ENCODE measurements at regions not wholly inside any gene's neighbourhood (a gene's known extent, or its start where the extent isn't known, plus 50 kb on each side); places are given as distances from the start of the nearest gene placed in this dataset.

DNA sequence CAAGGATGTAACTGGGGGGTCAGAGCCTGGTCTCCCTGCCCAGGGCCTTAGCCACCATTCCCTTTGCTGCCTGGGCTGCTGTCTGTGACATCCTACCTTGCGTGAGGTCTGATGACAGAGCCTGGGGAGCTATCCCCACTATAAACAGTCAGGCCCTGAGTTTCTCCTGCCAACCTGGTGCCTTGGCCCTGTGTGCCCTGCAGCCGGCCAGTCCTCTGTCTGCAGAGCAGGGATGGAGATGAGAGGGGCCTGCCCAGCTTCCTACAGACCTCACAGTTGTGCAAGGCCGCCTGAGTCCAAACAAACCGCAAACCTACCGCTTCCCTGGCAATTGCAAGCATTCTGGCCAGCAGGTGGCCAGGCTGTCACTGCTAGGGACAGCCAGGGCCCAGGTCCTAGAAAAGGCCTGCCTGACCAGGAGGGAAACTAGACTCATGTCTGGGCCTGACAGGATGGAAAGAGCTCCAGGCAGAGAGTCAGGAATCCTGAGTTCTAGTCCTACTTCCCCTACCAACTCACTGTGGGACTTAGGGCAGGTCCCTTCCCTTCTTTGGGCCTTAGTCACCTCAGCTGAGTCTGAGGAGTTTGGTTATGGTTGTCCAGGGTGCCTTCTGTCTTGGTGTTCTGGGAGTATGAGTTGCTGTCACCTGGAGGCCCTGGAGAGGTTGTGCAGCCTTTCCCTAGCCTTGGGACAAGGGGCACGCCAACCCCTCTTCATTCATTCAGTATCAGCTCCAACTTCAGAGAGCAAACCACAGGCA lies 86.2 kb downstream of the VEGFA start:
- H3K9ac ChIP-seq (ENCODE audit: insufficient read depth, low read depth, low read length): no peak overlapping the region
- ChIA-PET CTCF (ENCODE audit: low intra/inter-chr PET ratio, low total read pairs) (interaction anchor here (0.9 to 2.8 kb wide), 8 partner anchors 59 to 223 kb away, joined by 3 to 44 read pairs (median 4); no protein-coding TSS in a partner anchor), POLR2A (interaction anchor here (0.9 to 1.6 kb wide), 4 partner anchors 9 to 98 kb away, joined by 3 to 9 read pairs (median 6); partner anchors contain the start of gene VEGFA)
- no peaks in the 10 kb centered on the region for H4K20me1 ChIP-seq (ENCODE audit: insufficient read depth, low read length)
- peak overlapping the region; percentile 48 for H3K4me2 ChIP-seq (ENCODE audit: low read depth, low read length)
- peaks cover 85% of the 10 kb centered on the region for H3K4me1 ChIP-seq (ENCODE audit: insufficient read depth, low read length)
- H3K4me3 ChIP-seq (replicated peaks in 1 of 3; ENCODE audit: insufficient read depth in 1 of 3, low read depth in 2 of 3, low read length in 3 of 3): no peak overlapping the region
- FAIRE-seq: peak; percentile 94
- no peaks in the 10 kb centered on the region for H3K36me3 ChIP-seq (replicated peaks in 1 of 2; ENCODE audit: control insufficient read depth in 1 of 2, insufficient read depth in 2 of 2, low read length in 2 of 2)
- no TSS peak for BruUV-seq (replicated peaks)
- in situ Hi-C loops (cut with HindIII; ENCODE audit: extremely low pct_ligation_motif_present, low pct_unique_long_range_greater_than_20kb) (loop anchor here (5.0 kb wide), 1 partner anchor 221 kb away; no protein-coding TSS in a partner anchor), intact Hi-C loops (cut with micrococcal nuclease; ENCODE audit: unreplicated experiment) (loop anchor here (1.0 to 5.0 kb wide), 5 partner anchors 36 to 223 kb away; partner anchors contain the start of gene VEGFA)
- H3K27me3 ChIP-seq (ENCODE audit: control insufficient read depth in 1 of 2, insufficient read depth in 2 of 2, low read length in 2 of 2): peaks cover 3 to 4% of the 10 kb centered on the region in 2 experiments; a peak in 1 of 5 replicates
- H2AFZ ChIP-seq (ENCODE audit: low read length): no peak overlapping the region
- no peaks in the 10 kb centered on the region for H3K9me3 ChIP-seq (ENCODE audit: low read length)
- H3K27ac ChIP-seq (ENCODE audit: extremely low read length, insufficient read depth, low read length): no peak overlapping the region
- DNase-seq (ENCODE audit: low spot score): peak; percentile 86
- peak; percentile 91 for ATAC-seq
- no peaks in the 10 kb centered on the region for H3K79me2 ChIP-seq (ENCODE audit: insufficient read depth, low read length)
- WGBS (ENCODE audit: low lambda C conversion rate): 2% methylated on average over 4 of the region's 6 CpGs
- TF ChIP-seq, protein P1, sequence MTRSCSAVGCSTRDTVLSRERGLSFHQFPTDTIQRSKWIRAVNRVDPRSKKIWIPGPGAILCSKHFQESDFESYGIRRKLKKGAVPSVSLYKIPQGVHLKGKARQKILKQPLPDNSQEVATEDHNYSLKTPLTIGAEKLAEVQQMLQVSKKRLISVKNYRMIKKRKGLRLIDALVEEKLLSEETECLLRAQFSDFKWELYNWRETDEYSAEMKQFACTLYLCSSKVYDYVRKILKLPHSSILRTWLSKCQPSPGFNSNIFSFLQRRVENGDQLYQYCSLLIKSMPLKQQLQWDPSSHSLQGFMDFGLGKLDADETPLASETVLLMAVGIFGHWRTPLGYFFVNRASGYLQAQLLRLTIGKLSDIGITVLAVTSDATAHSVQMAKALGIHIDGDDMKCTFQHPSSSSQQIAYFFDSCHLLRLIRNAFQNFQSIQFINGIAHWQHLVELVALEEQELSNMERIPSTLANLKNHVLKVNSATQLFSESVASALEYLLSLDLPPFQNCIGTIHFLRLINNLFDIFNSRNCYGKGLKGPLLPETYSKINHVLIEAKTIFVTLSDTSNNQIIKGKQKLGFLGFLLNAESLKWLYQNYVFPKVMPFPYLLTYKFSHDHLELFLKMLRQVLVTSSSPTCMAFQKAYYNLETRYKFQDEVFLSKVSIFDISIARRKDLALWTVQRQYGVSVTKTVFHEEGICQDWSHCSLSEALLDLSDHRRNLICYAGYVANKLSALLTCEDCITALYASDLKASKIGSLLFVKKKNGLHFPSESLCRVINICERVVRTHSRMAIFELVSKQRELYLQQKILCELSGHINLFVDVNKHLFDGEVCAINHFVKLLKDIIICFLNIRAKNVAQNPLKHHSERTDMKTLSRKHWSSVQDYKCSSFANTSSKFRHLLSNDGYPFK (CRISPR knock-in tag; IDR thresholded peaks at IDR 0.05; ENCODE audit: borderline replicate concordance): peak; percentile 73
- TF ChIP-seq PITX1 (CRISPR knock-in tag; IDR thresholded peaks at IDR 0.05): 0 out of 2 replicates have a peak, but pooled peaks have one; percentile 19
- TF ChIP-seq ZNF766 (CRISPR knock-in tag; IDR thresholded peaks at IDR 0.05; ENCODE audit: borderline replicate concordance): no peak
- TF ChIP-seq RBM39 (IDR thresholded peaks at IDR 0.05; ENCODE audit: low read depth, low read length, poor library complexity, severe bottlenecking): peak; percentile 65
- no peak for TF ChIP-seq LCORL (IDR thresholded peaks at IDR 0.05)
- peak; percentile 97 for TF ChIP-seq LCORL (CRISPR knock-in tag; IDR thresholded peaks at IDR 0.05)
- peak; percentile 47; the same call in 1 of the 2 replicates for TF ChIP-seq CCDC6 (CRISPR knock-in tag; IDR thresholded peaks at IDR 0.05)
- TF ChIP-seq DMTF1 (CRISPR knock-in tag; IDR thresholded peaks at IDR 0.05): no peak
- TF ChIP-seq ZNF225 (CRISPR knock-in tag; IDR thresholded peaks at IDR 0.05): peak; percentile 74
- 0 out of 2 replicates have a peak, but pooled peaks have one; percentile 50 for TF ChIP-seq ZNF572 (CRISPR knock-in tag; IDR thresholded peaks at IDR 0.05)
- no peak for TF ChIP-seq IKZF1 (IDR thresholded peaks at IDR 0.05)
- TF ChIP-seq IKZF5 (CRISPR knock-in tag; IDR thresholded peaks at IDR 0.05): peak; percentile 84; the same call in 1 of the 2 replicates
- TF ChIP-seq GTF3A (CRISPR knock-in tag; conservative IDR thresholded peaks at IDR 0.05): peak; percentile 48; the same call in 1 of the 2 replicates
